Keratinocyte (primary cell): ENCODE measurements at regions not wholly inside any gene's neighbourhood (a gene's known extent, or its start where the extent isn't known, plus 50 kb on each side); places are given as distances from the start of the nearest gene placed in this dataset.

Experiments
- DNase-seq: peaks from one replicate; pipeline ENCODE4 v3.0.0-alpha.2; 2011; ENCODE audit warnings: low read depth, missing footprints, low spot score
- FAIRE-seq: peaks from 2 replicates; lab custom pipeline; 2011; peaks lifted over from hg19 to GRCh38; lab: Jason Lieb, UNC
- H2AFZ ChIP-seq: 2 replicates; pipeline ENCODE4 v1.6.0; 2012; ENCODE audit warnings: low read length, control low read depth, inconsistent platforms; ENCODE audit not compliant: control insufficient read depth
- H3K27ac ChIP-seq: 2 replicates; pipeline ENCODE4 v1.5.1; 2011; ENCODE audit warnings: low read length; ENCODE audit not compliant: control insufficient read depth, insufficient read depth
- H3K27me3 ChIP-seq: 3 replicates; pipeline ENCODE4 v1.6.0; 2011; ENCODE audit warnings: low read length; ENCODE audit not compliant: control insufficient read depth, insufficient read depth; ENCODE audit errors: extremely low read depth
- H3K36me3 ChIP-seq, 2 experiments: 2 replicates in 1 of 2; 3 replicates in 1 of 2; pipeline ENCODE4 v1.5.1; 2011; ENCODE audit warnings: low read length in 2 of 2, mild to moderate bottlenecking in 1 of 2; ENCODE audit not compliant: control insufficient read depth in 2 of 2, insufficient read depth in 2 of 2; ENCODE audit errors: extremely low read depth in 1 of 2
- H3K4me1 ChIP-seq: 3 replicates; pipeline ENCODE4 v1.5.1; 2011; ENCODE audit warnings: low read length; ENCODE audit not compliant: control insufficient read depth, insufficient read depth; ENCODE audit errors: extremely low read depth
- H3K4me2 ChIP-seq: 3 replicates; pipeline ENCODE4 v1.6.0; 2011; ENCODE audit warnings: low read depth, low read length; ENCODE audit not compliant: control insufficient read depth, insufficient read depth; ENCODE audit errors: extremely low read depth
- H3K4me3 ChIP-seq, 3 experiments: fragments of 200-600 bp in 1 of 3; sonication (generic) in 1 of 3; 2 replicates in 2 of 3; 3 replicates in 1 of 3; pipeline ENCODE4 v1.5.1; 2011 to 2016; ENCODE audit warnings: low read length in 3 of 3, mild to moderate bottlenecking in 3 of 3, control low read depth in 2 of 3, inconsistent platforms in 1 of 3, low read depth in 1 of 3, mixed read lengths in 1 of 3, mixed run types in 1 of 3, moderate library complexity in 1 of 3; ENCODE audit not compliant: control insufficient read depth in 2 of 3, insufficient read depth in 2 of 3; ENCODE audit errors: extremely low read depth in 1 of 3
- H3K79me2 ChIP-seq: 2 replicates; pipeline ENCODE4 v1.6.0; 2012; ENCODE audit warnings: low read length; ENCODE audit not compliant: control insufficient read depth, insufficient read depth
- H3K9ac ChIP-seq: 3 replicates; pipeline ENCODE4 v1.6.0; 2011; ENCODE audit warnings: low read length; ENCODE audit not compliant: control insufficient read depth, insufficient read depth; ENCODE audit errors: extremely low read depth
- H3K9me1 ChIP-seq: 3 replicates; pipeline ENCODE4 v1.6.0; 2011; ENCODE audit warnings: low read length; ENCODE audit not compliant: control insufficient read depth, insufficient read depth; ENCODE audit errors: extremely low read depth
- H3K9me3 ChIP-seq: 2 replicates; pipeline ENCODE4 v1.5.1; 2012; ENCODE audit warnings: low read depth, low read length; ENCODE audit not compliant: control insufficient read depth
- H4K20me1 ChIP-seq: 3 replicates; pipeline ENCODE4 v1.6.0; 2011; ENCODE audit warnings: low read length; ENCODE audit not compliant: control insufficient read depth, insufficient read depth; ENCODE audit errors: extremely low read depth
- CTCF ChIP-seq, 3 experiments: IDR thresholded peaks in 1 of 3; conservative IDR thresholded peaks in 1 of 3; optimal IDR thresholded peaks in 1 of 3; 2 replicates in 2 of 3; 3 replicates in 1 of 3; pipeline versions ENCODE3 to v1.5.1; 2011; ENCODE audit warnings: low read length in 3 of 3, mild to moderate bottlenecking in 3 of 3, moderate library complexity in 2 of 3, control low read depth in 1 of 3, inconsistent platforms in 1 of 3; ENCODE audit not compliant: insufficient read depth in 2 of 3; ENCODE audit errors: extremely low read depth in 1 of 3
- EZH2 ChIP-seq: IDR thresholded peaks from one replicate; pipeline ENCODE4 v1.6.1; 2012; ENCODE audit warnings: inconsistent platforms, mild to moderate bottlenecking, low read length, moderate library complexity
- dilution Hi-C: fragments of 300-500 bp; cut with MboI; formaldehyde crosslinking; loops from one replicate; pipeline ENCODE4 v1.7.0; 2020; ENCODE audit warnings: low sequenced_read_pairs; ENCODE audit not compliant: extremely low pct_ligation_motif_present

GRCh38 chr1:80413969-80414368 lies 1386.8 kb upstream of the ADGRL2 start:
- dilution Hi-C loops = no loop called here
- no peaks in the 10 kb centered on the region for H3K27me3 ChIP-seq
- no peak for TF ChIP-seq EZH2
- no peak for TF ChIP-seq CTCF (optimal IDR thresholded peaks at IDR 0.05 in 1 of 3, IDR thresholded peaks at IDR 0.05 in 1 of 3, conservative IDR thresholded peaks at IDR 0.05 in 1 of 3; ENCODE audit: extremely low read depth in 1 of 3, insufficient read depth in 2 of 3, low read length in 3 of 3)
- no peaks in the 10 kb centered on the region for H3K9me3 ChIP-seq
- H3K36me3 ChIP-seq = no peaks in the 10 kb centered on the region
- H3K79me2 ChIP-seq = no peaks in the 10 kb centered on the region
- no peak overlapping the region for H3K4me3 ChIP-seq
- H3K9me1 ChIP-seq = no peaks in the 10 kb centered on the region
- H2AFZ ChIP-seq = no peak overlapping the region
- H3K9ac ChIP-seq = no peak overlapping the region
- no peaks in the 10 kb centered on the region for H4K20me1 ChIP-seq
- DNase-seq = no peak
- no peak for FAIRE-seq
- no peak overlapping the region for H3K27ac ChIP-seq
- no peak overlapping the region for H3K4me2 ChIP-seq
- H3K4me1 ChIP-seq = no peaks in the 10 kb centered on the region

- TF ChIP-seq EZH2 (no peak), CTCF (optimal IDR thresholded peaks at IDR 0.05 in 1 of 3, IDR thresholded peaks at IDR 0.05 in 1 of 3, conservative IDR thresholded peaks at IDR 0.05 in 1 of 3; ENCODE audit: extremely low read depth in 1 of 3, insufficient read depth in 2 of 3, low read length in 3 of 3) (no peak)
- dilution Hi-C loops = no loop called here
- Histone ChIP-seq H3K27ac (no peak overlapping the region), H2AFZ (no peak overlapping the region), H3K9ac (no peak overlapping the region), H3K79me2 (no peaks in the 10 kb centered on the region), H3K9me1 (no peaks in the 10 kb centered on the region), H3K4me1 (no peaks in the 10 kb centered on the region), H3K4me2 (no peak overlapping the region), H3K27me3 (no peaks in the 10 kb centered on the region), H3K9me3 (no peaks in the 10 kb centered on the region), H3K4me3 (no peak overlapping the region), H3K36me3 (no peaks in the 10 kb centered on the region), H4K20me1 (no peaks in the 10 kb centered on the region)
- DNase-seq = no peak
- FAIRE-seq = no peak
Measured at GRCh38 chr1:80410233-80410632, 1390.5 kb upstream of the ADGRL2 start.
